ENCODE measurements at regions not wholly inside any gene's neighbourhood (a gene's known extent, or its start where the extent isn't known, plus 50 kb on each side); places are given as distances from the start of the nearest gene placed in this dataset.

- Histone ChIP-seq H3K9me3 (peaks cover 0 to 9% of the 10 kb centered on the region in 2 donors), H3K27me3 (no peaks in the 10 kb centered on the region), H3K36me3 (no peaks in the 10 kb centered on the region), H3K4me1 (no peaks in the 10 kb centered on the region), H3K4me3 (no peak overlapping the region), H3K27ac (no peak overlapping the region)
- DNase-seq (ENCODE audit: low spot score), result no peak
- TF ChIP-seq CTCF (IDR thresholded peaks at IDR 0.05), result no peak
Observed at GRCh38 chr1:103854279-103854678, 104.6 kb downstream of the AMY1C start.

- Histone ChIP-seq H3K4me1 (no peaks in the 10 kb centered on the region), H3K9me3 (peaks cover 0 to 1% of the 10 kb centered on the region in 2 donors), H3K4me3 (no peak overlapping the region), H3K27me3 (no peaks in the 10 kb centered on the region), H3K36me3 (no peaks in the 10 kb centered on the region), H3K27ac (no peak overlapping the region)
- no peak for TF ChIP-seq CTCF (IDR thresholded peaks at IDR 0.05)
- DNase-seq (ENCODE audit: low spot score), result no peak
Observed at GRCh38 chr1:103859721-103860120, 110.0 kb downstream of the AMY1C start.

- H3K27me3 ChIP-seq, result no peaks in the 10 kb centered on the region
- no peaks in the 10 kb centered on the region for H3K36me3 ChIP-seq
- no peak overlapping the region for H3K27ac ChIP-seq
- DNase-seq (ENCODE audit: low spot score), result no peak
- H3K4me3 ChIP-seq, result no peak overlapping the region
- H3K9me3 ChIP-seq, result no peaks in the 10 kb centered on the region
- H3K4me1 ChIP-seq, result no peaks in the 10 kb centered on the region
- TF ChIP-seq CTCF (IDR thresholded peaks at IDR 0.05), result no peak
Observed at GRCh38 chr1:103898576-103899345, 149.1 kb downstream of the AMY1C start.

- no peaks in the 10 kb centered on the region for H3K4me1 ChIP-seq
- H3K4me3 ChIP-seq, result no peak overlapping the region
- H3K36me3 ChIP-seq, result no peaks in the 10 kb centered on the region
- TF ChIP-seq CTCF (IDR thresholded peaks at IDR 0.05), result no peak
- H3K9me3 ChIP-seq, result no peaks in the 10 kb centered on the region
- DNase-seq (ENCODE audit: low spot score), result no peak
- no peaks in the 10 kb centered on the region for H3K27me3 ChIP-seq
- no peak overlapping the region for H3K27ac ChIP-seq
Observed at GRCh38 chr1:103900005-103900404, 150.3 kb downstream of the AMY1C start.

- no peak overlapping the region for H3K27ac ChIP-seq
- no peak for TF ChIP-seq CTCF (IDR thresholded peaks at IDR 0.05)
- no peaks in the 10 kb centered on the region for H3K36me3 ChIP-seq
- no peaks in the 10 kb centered on the region for H3K9me3 ChIP-seq
- DNase-seq (ENCODE audit: low spot score), result no peak
- no peaks in the 10 kb centered on the region for H3K27me3 ChIP-seq
- no peaks in the 10 kb centered on the region for H3K4me1 ChIP-seq
- H3K4me3 ChIP-seq, result no peak overlapping the region
Observed at GRCh38 chr1:103901072-103901471, 151.4 kb downstream of the AMY1C start.

- TF ChIP-seq CTCF (IDR thresholded peaks at IDR 0.05), result no peak
- H3K9me3 ChIP-seq, result no peaks in the 10 kb centered on the region
- H3K4me1 ChIP-seq, result no peaks in the 10 kb centered on the region
- H3K36me3 ChIP-seq, result no peaks in the 10 kb centered on the region
- no peak for DNase-seq (ENCODE audit: low spot score)
- H3K27ac ChIP-seq, result no peak overlapping the region
- H3K27me3 ChIP-seq, result no peaks in the 10 kb centered on the region
- H3K4me3 ChIP-seq, result no peak overlapping the region
Observed at GRCh38 chr1:103905363-103905762, 155.7 kb downstream of the AMY1C start.

Measured in right atrium auricular region (tissue), 2 donors.